Natural killer cell (primary cell): ENCODE measurements at regions not wholly inside any gene's neighbourhood (a gene's known extent, or its start where the extent isn't known, plus 50 kb on each side); places are given as distances from the start of the nearest gene placed in this dataset.

ENCODE experiments used
- ATAC-seq, 3 donors: fragments of 150-1000 bp in 2 of 3; fragments of 200-7000 bp in 1 of 3; cut with Tn5 transposase; 1 replicate in 1 of 3; 2 replicates in 2 of 3; pipeline ENCODE4 v1.10.0; 2021; ENCODE audit warnings: mild to moderate bottlenecking in 2 of 3, moderate library complexity in 2 of 3
- DNase-seq, 2 donors: peaks; one replicate each; pipeline versions ENCODE4 v3.0.0 to v3.0.0-alpha.2; 2013 to 2021; ENCODE audit warnings: mixed read lengths in 1 of 2
- H3K27ac ChIP-seq: one replicate; pipeline ENCODE4 v1.5.1; 2013; ENCODE audit warnings: mild to moderate bottlenecking, low read length
- H3K27me3 ChIP-seq: one replicate; pipeline ENCODE4 v1.6.1; 2013; ENCODE audit warnings: low read length; ENCODE audit not compliant: control insufficient read depth, insufficient read depth
- H3K36me3 ChIP-seq: one replicate; pipeline ENCODE4 v1.6.1; 2013; ENCODE audit warnings: low read length; ENCODE audit not compliant: control insufficient read depth, insufficient read depth
- H3K4me1 ChIP-seq: one replicate; pipeline ENCODE4 v1.6.1; 2013; ENCODE audit warnings: low read length; ENCODE audit not compliant: control insufficient read depth, insufficient read depth
- H3K4me3 ChIP-seq: one replicate; pipeline ENCODE4 v1.5.1; 2013; ENCODE audit warnings: low read length
- H3K9me3 ChIP-seq: one replicate; pipeline ENCODE4 v1.6.1; 2013; ENCODE audit warnings: low read length; ENCODE audit not compliant: control insufficient read depth, insufficient read depth
- H3K27ac Mint-ChIP-seq, 2 donors: one replicate each; pipeline ENCODE4 v1.8.0; 2022; ENCODE audit warnings: mild to moderate bottlenecking in 2 of 2, mixed read lengths in 2 of 2, moderate library complexity in 1 of 2
- H3K27me3 Mint-ChIP-seq, 2 donors: one replicate each; pipeline ENCODE4 v1.8.0; 2022; ENCODE audit warnings: low read depth in 2 of 2, mixed read lengths in 2 of 2
- H3K36me3 Mint-ChIP-seq: one replicate; pipeline ENCODE4 v1.8.0; 2022; ENCODE audit warnings: mixed read lengths
- H3K4me1 Mint-ChIP-seq, 2 donors: one replicate each; pipeline ENCODE4 v1.8.0; 2022; ENCODE audit warnings: mixed read lengths in 2 of 2
- H3K4me3 Mint-ChIP-seq: one replicate; pipeline ENCODE4 v1.8.0; 2022; ENCODE audit warnings: mild to moderate bottlenecking, moderate library complexity, mixed read lengths
- H3K9me3 Mint-ChIP-seq, 2 donors: one replicate each; pipeline ENCODE4 v1.8.0; 2022; ENCODE audit warnings: mixed read lengths in 2 of 2
- CTCF ChIP-seq: fragments of 200-600 bp; IDR thresholded peaks from one replicate; pipeline ENCODE4 v1.8.0; 2022; ENCODE audit warnings: antibody characterized with exemption
- WGBS: methylation state at CpG from one replicate; pipeline ENCODE4 v1.1.7; 2013; ENCODE audit warnings: missing lambda C conversion rate; ENCODE audit not compliant: insufficient coverage; 5-methylcytosine and 5-hydroxymethylcytosine counted together
- intact Hi-C: fragments of 100-400 bp; cut with micrococcal nuclease; formaldehyde crosslinking; loops from one replicate; pipeline ENCODE4 v1.14.2; 2022

- Histone ChIP-seq H3K27ac (no peak overlapping the region), H3K9me3 (no peaks in the 10 kb centered on the region), H3K27me3 (no peaks in the 10 kb centered on the region), H3K4me1 (no peaks in the 10 kb centered on the region), H3K4me3 (no peak overlapping the region), H3K36me3 (no peaks in the 10 kb centered on the region)
- TF ChIP-seq CTCF = no peak
- Mint-ChIP-seq H3K27me3 (no peaks in the 10 kb centered on the region), H3K36me3 (no peaks in the 10 kb centered on the region), H3K9me3 (peaks cover 3 to 8% of the 10 kb centered on the region in 2 donors), H3K4me1 (no peaks in the 10 kb centered on the region), H3K4me3 (no peak overlapping the region), H3K27ac (no peak overlapping the region)
- intact Hi-C loops = no loop called here
- ATAC-seq = no peak
- no peak for DNase-seq
- WGBS = 75% methylated on average over 1 of the region's 1 CpG
Observed at GRCh38 chr6:100322886-100323285, 141.8 kb downstream of the SIM1 start.

GRCh38 chr6:100320686-100321085, 144.0 kb downstream of the SIM1 start:
- Histone ChIP-seq H3K27me3 (no peaks in the 10 kb centered on the region), H3K36me3 (no peaks in the 10 kb centered on the region), H3K9me3 (no peaks in the 10 kb centered on the region), H3K27ac (no peak overlapping the region), H3K4me1 (no peaks in the 10 kb centered on the region), H3K4me3 (no peak overlapping the region)
- no peaks in the 10 kb centered on the region for H3K27me3 Mint-ChIP-seq
- H3K9me3 Mint-ChIP-seq = peaks cover 3 to 8% of the 10 kb centered on the region in 2 donors
- no CpG with 5 or more reads among the region's 1 CpG for WGBS
- H3K27ac Mint-ChIP-seq = no peak overlapping the region
- H3K36me3 Mint-ChIP-seq = no peaks in the 10 kb centered on the region
- no peak for ATAC-seq
- H3K4me1 Mint-ChIP-seq = no peaks in the 10 kb centered on the region
- no peak for TF ChIP-seq CTCF
- H3K4me3 Mint-ChIP-seq = no peak overlapping the region
- no peak for DNase-seq
- intact Hi-C loops = no loop called here

GRCh38 chr6:100317031-100317430, 147.7 kb downstream of the SIM1 start:
- no peaks in the 10 kb centered on the region for H3K36me3 Mint-ChIP-seq

More at GRCh38 chr6:100317031-100317430, 147.7 kb downstream of the SIM1 start:
- H3K4me1 Mint-ChIP-seq = no peaks in the 10 kb centered on the region
- no peak for ATAC-seq
- Histone ChIP-seq H3K27me3 (no peaks in the 10 kb centered on the region), H3K9me3 (no peaks in the 10 kb centered on the region), H3K4me3 (no peak overlapping the region), H3K36me3 (no peaks in the 10 kb centered on the region), H3K4me1 (no peaks in the 10 kb centered on the region), H3K27ac (no peak overlapping the region)
- WGBS = 31% methylated on average over 1 of the region's 1 CpG
- no peak overlapping the region for H3K4me3 Mint-ChIP-seq
- no peak for TF ChIP-seq CTCF
- H3K9me3 Mint-ChIP-seq = peaks cover 3 to 11% of the 10 kb centered on the region in 2 donors
- H3K27me3 Mint-ChIP-seq = no peaks in the 10 kb centered on the region
- intact Hi-C loops = no loop called here
- DNase-seq = no peak
- H3K27ac Mint-ChIP-seq = no peak overlapping the region
